ENCODE measurements at regions not wholly inside any gene's neighbourhood (a gene's known extent, or its start where the extent isn't known, plus 50 kb on each side); places are given as distances from the start of the nearest gene placed in this dataset.

DNA sequence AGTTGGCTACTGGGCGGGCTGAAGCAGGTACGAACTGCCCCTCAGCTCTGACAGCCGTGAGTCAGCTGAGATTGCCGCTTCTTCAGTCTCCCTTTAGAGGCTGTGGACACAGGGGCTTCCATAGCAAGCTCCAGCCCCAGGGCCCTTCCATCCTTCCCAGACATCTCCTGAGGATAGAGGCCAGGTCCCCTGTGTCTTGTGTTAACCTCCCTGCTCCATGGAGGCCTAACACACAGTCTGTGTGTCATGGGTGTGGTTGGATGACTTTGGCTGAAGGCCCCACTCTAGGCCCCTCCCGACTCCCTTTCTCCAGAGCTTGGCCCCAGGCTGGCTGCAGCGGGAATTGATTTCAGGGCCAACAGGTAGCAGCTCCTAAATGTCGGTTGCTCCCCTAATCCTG is 116.1 kb upstream of the TLE3 start:
- Histone ChIP-seq H3K4me1 (ENCODE audit: insufficient read depth, poor library complexity, severe bottlenecking) (no peaks in the 10 kb centered on the region), H3K9me3 (ENCODE audit: severe bottlenecking) (no peaks in the 10 kb centered on the region), H3K4me3 (ENCODE audit: severe bottlenecking) (no peak overlapping the region), H3K27ac (ENCODE audit: poor library complexity, severe bottlenecking) (no peak overlapping the region), H3K27me3 (ENCODE audit: insufficient read depth, poor library complexity, severe bottlenecking) (no peaks in the 10 kb centered on the region), H3K36me3 (ENCODE audit: low read depth) (no peaks in the 10 kb centered on the region)
- no peak for DNase-seq (ENCODE audit: low spot score)
- 0 out of 3 replicates have a peak, but pooled peaks have one; percentile 18 for ATAC-seq (ENCODE audit: low read depth)
- TF ChIP-seq, protein P1, sequence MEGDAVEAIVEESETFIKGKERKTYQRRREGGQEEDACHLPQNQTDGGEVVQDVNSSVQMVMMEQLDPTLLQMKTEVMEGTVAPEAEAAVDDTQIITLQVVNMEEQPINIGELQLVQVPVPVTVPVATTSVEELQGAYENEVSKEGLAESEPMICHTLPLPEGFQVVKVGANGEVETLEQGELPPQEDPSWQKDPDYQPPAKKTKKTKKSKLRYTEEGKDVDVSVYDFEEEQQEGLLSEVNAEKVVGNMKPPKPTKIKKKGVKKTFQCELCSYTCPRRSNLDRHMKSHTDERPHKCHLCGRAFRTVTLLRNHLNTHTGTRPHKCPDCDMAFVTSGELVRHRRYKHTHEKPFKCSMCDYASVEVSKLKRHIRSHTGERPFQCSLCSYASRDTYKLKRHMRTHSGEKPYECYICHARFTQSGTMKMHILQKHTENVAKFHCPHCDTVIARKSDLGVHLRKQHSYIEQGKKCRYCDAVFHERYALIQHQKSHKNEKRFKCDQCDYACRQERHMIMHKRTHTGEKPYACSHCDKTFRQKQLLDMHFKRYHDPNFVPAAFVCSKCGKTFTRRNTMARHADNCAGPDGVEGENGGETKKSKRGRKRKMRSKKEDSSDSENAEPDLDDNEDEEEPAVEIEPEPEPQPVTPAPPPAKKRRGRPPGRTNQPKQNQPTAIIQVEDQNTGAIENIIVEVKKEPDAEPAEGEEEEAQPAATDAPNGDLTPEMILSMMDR (IDR thresholded peaks at IDR 0.05; ENCODE audit: poor library complexity, severe bottlenecking): no peak

DNA sequence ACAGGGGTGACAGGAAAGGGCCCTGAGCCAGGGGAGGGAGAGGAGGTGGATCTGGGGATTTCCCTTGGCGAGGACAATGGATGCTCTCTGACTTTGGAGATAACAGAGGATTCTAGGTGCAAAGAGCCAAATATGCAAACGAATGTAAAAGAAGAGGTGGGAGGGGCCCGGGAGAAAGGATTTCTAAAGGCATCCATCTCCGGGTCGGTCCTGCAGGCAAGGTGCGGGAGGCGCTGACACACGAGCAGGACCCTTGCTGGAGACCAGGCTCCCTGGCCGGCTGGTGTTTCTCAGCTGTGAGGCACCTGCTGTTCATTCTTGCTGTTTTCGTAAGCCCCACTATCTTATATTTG is 115.2 kb upstream of the TLE3 start:
- Histone ChIP-seq H3K4me1 (ENCODE audit: insufficient read depth, poor library complexity, severe bottlenecking) (no peaks in the 10 kb centered on the region), H3K27ac (ENCODE audit: poor library complexity, severe bottlenecking) (no peak overlapping the region), H3K36me3 (ENCODE audit: low read depth) (no peaks in the 10 kb centered on the region), H3K27me3 (ENCODE audit: insufficient read depth, poor library complexity, severe bottlenecking) (no peaks in the 10 kb centered on the region), H3K4me3 (ENCODE audit: severe bottlenecking) (no peak overlapping the region), H3K9me3 (ENCODE audit: severe bottlenecking) (no peaks in the 10 kb centered on the region)
- no peak for ATAC-seq (ENCODE audit: low read depth)
- no peak for DNase-seq (ENCODE audit: low spot score)
- TF ChIP-seq, protein P1 (IDR thresholded peaks at IDR 0.05; ENCODE audit: poor library complexity, severe bottlenecking): no peak

DNA sequence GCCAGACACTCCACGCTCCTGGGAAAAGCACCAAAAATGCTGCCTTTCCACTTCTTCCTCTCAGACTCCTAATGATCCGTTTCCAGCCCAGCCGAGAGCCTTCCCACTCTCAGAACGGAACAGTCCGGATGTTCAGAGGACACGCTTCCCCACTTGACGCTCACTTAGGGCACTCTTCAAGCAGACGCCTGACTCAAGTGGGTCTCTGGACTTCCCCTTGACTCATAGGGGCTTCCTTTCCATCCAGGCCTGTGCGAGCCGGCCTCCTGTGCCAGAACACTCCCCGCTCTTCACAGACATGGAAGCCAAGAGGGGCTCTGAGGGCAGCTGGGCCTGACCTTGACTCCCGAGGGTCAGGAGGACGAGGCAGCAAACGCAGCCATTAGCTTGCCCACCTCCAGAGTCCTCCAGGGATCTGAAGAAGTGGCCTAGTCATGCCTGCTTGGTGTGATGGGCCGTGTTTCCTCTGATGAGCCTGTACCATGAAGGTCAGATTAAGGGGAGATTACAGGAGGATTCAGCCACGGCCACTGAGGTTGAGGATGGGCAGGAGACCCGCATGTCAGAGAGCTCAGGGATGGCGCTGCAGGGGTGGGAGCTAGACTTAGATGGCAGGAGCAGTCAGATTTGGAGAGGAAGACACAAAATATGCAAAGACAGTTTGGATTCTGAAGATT is 114.7 kb upstream of the TLE3 start:
- Histone ChIP-seq H3K36me3 (ENCODE audit: low read depth) (no peaks in the 10 kb centered on the region), H3K4me1 (ENCODE audit: insufficient read depth, poor library complexity, severe bottlenecking) (no peaks in the 10 kb centered on the region), H3K4me3 (ENCODE audit: severe bottlenecking) (no peak overlapping the region), H3K27me3 (ENCODE audit: insufficient read depth, poor library complexity, severe bottlenecking) (no peaks in the 10 kb centered on the region), H3K27ac (ENCODE audit: poor library complexity, severe bottlenecking) (no peak overlapping the region), H3K9me3 (ENCODE audit: severe bottlenecking) (no peaks in the 10 kb centered on the region)
- DNase-seq (ENCODE audit: low spot score) (no peak), ATAC-seq (ENCODE audit: low read depth) (no peak)
- TF ChIP-seq, protein P1 (IDR thresholded peaks at IDR 0.05; ENCODE audit: poor library complexity, severe bottlenecking): no peak

DNA sequence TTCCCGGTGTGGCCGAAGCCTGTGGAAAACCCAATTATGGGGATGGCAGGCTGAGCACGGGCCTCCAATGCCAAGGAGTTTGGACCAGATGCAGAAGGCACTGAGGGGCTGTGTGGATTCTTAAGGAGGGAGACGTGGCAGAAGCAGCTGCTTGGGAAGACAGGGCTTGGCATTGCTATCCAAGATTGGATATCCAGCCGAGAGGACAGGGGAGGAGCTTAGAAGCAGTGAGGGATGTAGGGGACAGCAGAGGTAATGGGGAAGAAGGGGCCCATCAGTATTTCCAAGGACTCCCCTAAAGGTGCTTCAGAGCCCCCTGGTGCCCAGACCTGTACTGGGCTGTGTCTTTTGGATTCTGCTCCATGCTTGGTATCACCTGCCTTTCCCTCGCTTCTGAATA is 112.8 kb upstream of the TLE3 start:
- H3K36me3 ChIP-seq (ENCODE audit: low read depth): no peaks in the 10 kb centered on the region
- no peak overlapping the region for H3K4me3 ChIP-seq (ENCODE audit: severe bottlenecking)
- no peaks in the 10 kb centered on the region for H3K27me3 ChIP-seq (ENCODE audit: insufficient read depth, poor library complexity, severe bottlenecking)
- DNase-seq (ENCODE audit: low spot score): peak; percentile 30
- no peak overlapping the region for H3K27ac ChIP-seq (ENCODE audit: poor library complexity, severe bottlenecking)
- no peaks in the 10 kb centered on the region for H3K9me3 ChIP-seq (ENCODE audit: severe bottlenecking)
- H3K4me1 ChIP-seq (ENCODE audit: insufficient read depth, poor library complexity, severe bottlenecking): no peaks in the 10 kb centered on the region
- TF ChIP-seq, protein P1 (IDR thresholded peaks at IDR 0.05; ENCODE audit: poor library complexity, severe bottlenecking): no peak
- no peak for ATAC-seq (ENCODE audit: low read depth)

DNA sequence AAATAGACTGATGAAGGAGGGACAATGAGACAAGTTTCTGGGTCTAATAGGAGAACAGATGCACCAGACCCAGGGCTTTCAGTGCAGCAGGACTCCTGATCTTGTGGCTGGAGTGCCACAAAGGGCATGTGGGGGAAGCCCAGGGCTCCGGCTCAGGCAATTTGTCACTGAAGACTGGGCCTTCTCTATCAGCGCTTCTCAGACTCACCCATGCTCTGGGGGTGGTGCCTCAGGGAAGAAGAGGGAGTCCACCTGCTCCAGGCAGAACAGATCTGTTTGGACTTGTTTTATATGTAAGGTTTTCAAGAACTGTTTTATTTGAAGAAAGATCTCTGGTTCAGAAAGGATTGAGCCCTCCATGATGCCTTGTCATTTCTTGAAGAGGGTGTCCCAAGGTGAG is 112.4 kb upstream of the TLE3 start:
- ATAC-seq (ENCODE audit: low read depth) (no peak), DNase-seq (ENCODE audit: low spot score) (peak; percentile 55)
- no peaks in the 10 kb centered on the region for H3K4me1 ChIP-seq (ENCODE audit: insufficient read depth, poor library complexity, severe bottlenecking)
- H3K36me3 ChIP-seq (ENCODE audit: low read depth): no peaks in the 10 kb centered on the region
- no peaks in the 10 kb centered on the region for H3K9me3 ChIP-seq (ENCODE audit: severe bottlenecking)
- TF ChIP-seq, protein P1 (IDR thresholded peaks at IDR 0.05; ENCODE audit: poor library complexity, severe bottlenecking): no peak
- H3K27ac ChIP-seq (ENCODE audit: poor library complexity, severe bottlenecking): no peak overlapping the region
- no peaks in the 10 kb centered on the region for H3K27me3 ChIP-seq (ENCODE audit: insufficient read depth, poor library complexity, severe bottlenecking)
- no peak overlapping the region for H3K4me3 ChIP-seq (ENCODE audit: severe bottlenecking)
